ENCODE measurements at regions not wholly inside any gene's neighbourhood (a gene's known extent, or its start where the extent isn't known, plus 50 kb on each side); places are given as distances from the start of the nearest gene placed in this dataset.

GRCh38 chr14:83470959-83471695 is 1937.5 kb upstream of the SEL1L start:
- no peak overlapping the region for H3K27ac Mint-ChIP-seq
- H3K9me3 Mint-ChIP-seq, result no peaks in the 10 kb centered on the region
- H3K36me3 Mint-ChIP-seq (ENCODE audit: low read depth), result no peaks in the 10 kb centered on the region
- no peak overlapping the region for H3K4me3 Mint-ChIP-seq
- H3K4me1 Mint-ChIP-seq (ENCODE audit: low read depth), result no peaks in the 10 kb centered on the region
- intact Hi-C loops (cut with micrococcal nuclease), result no loop called here
- H3K27me3 Mint-ChIP-seq, result no peaks in the 10 kb centered on the region

GRCh38 chr14:83473416-83474235 is 1940.0 kb upstream of the SEL1L start:
- no peaks in the 10 kb centered on the region for H3K4me1 Mint-ChIP-seq (ENCODE audit: low read depth)
- no peaks in the 10 kb centered on the region for H3K27me3 Mint-ChIP-seq
- H3K4me3 Mint-ChIP-seq, result no peak overlapping the region
- H3K9me3 Mint-ChIP-seq, result no peaks in the 10 kb centered on the region
- H3K36me3 Mint-ChIP-seq (ENCODE audit: low read depth), result no peaks in the 10 kb centered on the region
- intact Hi-C loops (cut with micrococcal nuclease), result no loop called here
- no peak overlapping the region for H3K27ac Mint-ChIP-seq

- intact Hi-C loops (cut with micrococcal nuclease), result no loop called here
- no peaks in the 10 kb centered on the region for H3K4me1 Mint-ChIP-seq (ENCODE audit: low read depth)
- H3K36me3 Mint-ChIP-seq (ENCODE audit: low read depth), result no peaks in the 10 kb centered on the region
- no peaks in the 10 kb centered on the region for H3K27me3 Mint-ChIP-seq
- no peak overlapping the region for H3K4me3 Mint-ChIP-seq
- H3K9me3 Mint-ChIP-seq, result peaks cover 7% of the 10 kb centered on the region
- no peak overlapping the region for H3K27ac Mint-ChIP-seq
Measured at GRCh38 chr14:83478741-83479140, 1945.1 kb upstream of the SEL1L start.

- no peak overlapping the region for H3K4me3 Mint-ChIP-seq
- H3K27ac Mint-ChIP-seq, result no peak overlapping the region
- H3K9me3 Mint-ChIP-seq, result peaks cover 9% of the 10 kb centered on the region
- no peaks in the 10 kb centered on the region for H3K27me3 Mint-ChIP-seq
- no peaks in the 10 kb centered on the region for H3K36me3 Mint-ChIP-seq (ENCODE audit: low read depth)
- intact Hi-C loops (cut with micrococcal nuclease), result no loop called here
- H3K4me1 Mint-ChIP-seq (ENCODE audit: low read depth), result no peaks in the 10 kb centered on the region
Measured at GRCh38 chr14:83483063-83483462, 1949.4 kb upstream of the SEL1L start.

- H3K27ac Mint-ChIP-seq, result no peak overlapping the region
- no peaks in the 10 kb centered on the region for H3K36me3 Mint-ChIP-seq (ENCODE audit: low read depth)
- H3K9me3 Mint-ChIP-seq, result peaks cover 9% of the 10 kb centered on the region
- no peaks in the 10 kb centered on the region for H3K4me1 Mint-ChIP-seq (ENCODE audit: low read depth)
- no peak overlapping the region for H3K4me3 Mint-ChIP-seq
- intact Hi-C loops (cut with micrococcal nuclease), result no loop called here
- H3K27me3 Mint-ChIP-seq, result no peaks in the 10 kb centered on the region
Measured at GRCh38 chr14:83485591-83485990, 1951.9 kb upstream of the SEL1L start.

GRCh38 chr14:83491091-83491490 is 1957.4 kb upstream of the SEL1L start:
- Mint-ChIP-seq H3K4me1 (ENCODE audit: low read depth) (no peaks in the 10 kb centered on the region), H3K4me3 (no peak overlapping the region), H3K27me3 (no peaks in the 10 kb centered on the region), H3K36me3 (ENCODE audit: low read depth) (no peaks in the 10 kb centered on the region), H3K9me3 (no peaks in the 10 kb centered on the region), H3K27ac (no peak overlapping the region)
- intact Hi-C loops (cut with micrococcal nuclease), result no loop called here

GRCh38 chr14:83520837-83521236 is 1987.2 kb upstream of the SEL1L start:
- no peaks in the 10 kb centered on the region for H3K36me3 Mint-ChIP-seq (ENCODE audit: low read depth)

GRCh38 chr14:83529531-83529930 is 1995.9 kb upstream of the SEL1L start:
- Mint-ChIP-seq H3K27ac (no peak overlapping the region), H3K27me3 (no peaks in the 10 kb centered on the region), H3K4me1 (ENCODE audit: low read depth) (no peaks in the 10 kb centered on the region), H3K4me3 (no peak overlapping the region), H3K9me3 (peaks cover 15% of the 10 kb centered on the region), H3K36me3 (ENCODE audit: low read depth) (no peaks in the 10 kb centered on the region)
- intact Hi-C loops (cut with micrococcal nuclease), result no loop called here

More at GRCh38 chr14:83520837-83521236, 1987.2 kb upstream of the SEL1L start:
- H3K27ac Mint-ChIP-seq, result no peak overlapping the region
- intact Hi-C loops (cut with micrococcal nuclease), result no loop called here
- H3K27me3 Mint-ChIP-seq, result no peaks in the 10 kb centered on the region
- H3K4me3 Mint-ChIP-seq, result no peak overlapping the region
- no peaks in the 10 kb centered on the region for H3K4me1 Mint-ChIP-seq (ENCODE audit: low read depth)
- H3K9me3 Mint-ChIP-seq, result peaks cover 8% of the 10 kb centered on the region

GRCh38 chr14:83533734-83534133 is 1996.2 kb upstream of the FLRT2 start:
- peaks cover 15% of the 10 kb centered on the region for H3K9me3 Mint-ChIP-seq
- no peaks in the 10 kb centered on the region for H3K4me1 Mint-ChIP-seq (ENCODE audit: low read depth)
- H3K4me3 Mint-ChIP-seq, result no peak overlapping the region

GRCh38 chr14:83534995-83535394 is 1994.9 kb upstream of the FLRT2 start:
- Mint-ChIP-seq H3K27ac (no peak overlapping the region), H3K9me3 (peaks cover 25% of the 10 kb centered on the region), H3K4me1 (ENCODE audit: low read depth) (no peaks in the 10 kb centered on the region), H3K4me3 (no peak overlapping the region), H3K36me3 (ENCODE audit: low read depth) (no peaks in the 10 kb centered on the region), H3K27me3 (no peaks in the 10 kb centered on the region)
- intact Hi-C loops (cut with micrococcal nuclease), result no loop called here

More at GRCh38 chr14:83533734-83534133, 1996.2 kb upstream of the FLRT2 start:
- H3K36me3 Mint-ChIP-seq (ENCODE audit: low read depth), result no peaks in the 10 kb centered on the region
- intact Hi-C loops (cut with micrococcal nuclease), result no loop called here
- H3K27me3 Mint-ChIP-seq, result no peaks in the 10 kb centered on the region
- H3K27ac Mint-ChIP-seq, result no peak overlapping the region

- H3K4me3 Mint-ChIP-seq, result no peak overlapping the region
- H3K36me3 Mint-ChIP-seq (ENCODE audit: low read depth), result no peaks in the 10 kb centered on the region
- no peaks in the 10 kb centered on the region for H3K27me3 Mint-ChIP-seq
- H3K9me3 Mint-ChIP-seq, result peaks cover 25% of the 10 kb centered on the region
- no peak overlapping the region for H3K27ac Mint-ChIP-seq
- no peaks in the 10 kb centered on the region for H3K4me1 Mint-ChIP-seq (ENCODE audit: low read depth)
- intact Hi-C loops (cut with micrococcal nuclease), result no loop called here
Measured at GRCh38 chr14:83535444-83535843, 1994.5 kb upstream of the FLRT2 start.

GRCh38 chr14:83541147-83541546 is 1988.8 kb upstream of the FLRT2 start:
- no peaks in the 10 kb centered on the region for H3K27me3 Mint-ChIP-seq
- H3K27ac Mint-ChIP-seq, result no peak overlapping the region
- H3K4me1 Mint-ChIP-seq (ENCODE audit: low read depth), result no peaks in the 10 kb centered on the region
- no peak overlapping the region for H3K4me3 Mint-ChIP-seq
- no peaks in the 10 kb centered on the region for H3K36me3 Mint-ChIP-seq (ENCODE audit: low read depth)
- peaks cover 26% of the 10 kb centered on the region for H3K9me3 Mint-ChIP-seq
- intact Hi-C loops (cut with micrococcal nuclease), result no loop called here

GRCh38 chr14:83548061-83548839 is 1981.7 kb upstream of the FLRT2 start:
- Mint-ChIP-seq H3K4me3 (no peak overlapping the region), H3K27me3 (no peaks in the 10 kb centered on the region), H3K36me3 (ENCODE audit: low read depth) (no peaks in the 10 kb centered on the region), H3K27ac (no peak overlapping the region), H3K9me3 (no peaks in the 10 kb centered on the region), H3K4me1 (ENCODE audit: low read depth) (no peaks in the 10 kb centered on the region)
- intact Hi-C loops (cut with micrococcal nuclease), result no loop called here

GRCh38 chr14:83556065-83556464 is 1973.9 kb upstream of the FLRT2 start:
- Mint-ChIP-seq H3K9me3 (peaks cover 8% of the 10 kb centered on the region), H3K36me3 (ENCODE audit: low read depth) (no peaks in the 10 kb centered on the region), H3K27me3 (no peaks in the 10 kb centered on the region), H3K27ac (no peak overlapping the region), H3K4me3 (no peak overlapping the region), H3K4me1 (ENCODE audit: low read depth) (no peaks in the 10 kb centered on the region)
- intact Hi-C loops (cut with micrococcal nuclease), result no loop called here
